ENCODE measurements at regions not wholly inside any gene's neighbourhood (a gene's known extent, or its start where the extent isn't known, plus 50 kb on each side); places are given as distances from the start of the nearest gene placed in this dataset.

DNA sequence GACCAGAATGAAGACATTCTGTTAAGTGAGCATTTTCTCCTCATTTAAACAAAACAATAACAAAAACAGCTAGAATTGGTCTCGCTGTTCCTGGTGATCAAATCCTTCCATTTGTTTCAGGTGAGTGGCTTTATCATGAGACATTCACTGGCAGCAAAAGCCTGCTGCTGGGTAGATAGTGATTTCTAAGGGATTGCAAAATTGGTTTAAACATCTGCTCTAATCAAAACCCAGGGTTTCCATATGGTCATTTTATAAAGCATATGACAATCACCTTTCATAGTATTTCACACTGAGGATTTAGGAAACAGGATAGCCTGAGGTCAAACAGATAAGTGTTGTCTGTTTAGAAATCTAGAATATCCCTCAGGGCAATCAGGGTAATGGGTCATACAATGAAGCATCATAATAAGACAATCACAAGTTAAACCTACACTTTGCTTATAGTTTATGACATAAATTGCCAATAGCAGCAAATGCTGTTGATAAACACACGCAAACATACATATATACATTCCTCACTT lies 769.6 kb upstream of the C9orf72 start:
- TF ChIP-seq, protein P1, sequence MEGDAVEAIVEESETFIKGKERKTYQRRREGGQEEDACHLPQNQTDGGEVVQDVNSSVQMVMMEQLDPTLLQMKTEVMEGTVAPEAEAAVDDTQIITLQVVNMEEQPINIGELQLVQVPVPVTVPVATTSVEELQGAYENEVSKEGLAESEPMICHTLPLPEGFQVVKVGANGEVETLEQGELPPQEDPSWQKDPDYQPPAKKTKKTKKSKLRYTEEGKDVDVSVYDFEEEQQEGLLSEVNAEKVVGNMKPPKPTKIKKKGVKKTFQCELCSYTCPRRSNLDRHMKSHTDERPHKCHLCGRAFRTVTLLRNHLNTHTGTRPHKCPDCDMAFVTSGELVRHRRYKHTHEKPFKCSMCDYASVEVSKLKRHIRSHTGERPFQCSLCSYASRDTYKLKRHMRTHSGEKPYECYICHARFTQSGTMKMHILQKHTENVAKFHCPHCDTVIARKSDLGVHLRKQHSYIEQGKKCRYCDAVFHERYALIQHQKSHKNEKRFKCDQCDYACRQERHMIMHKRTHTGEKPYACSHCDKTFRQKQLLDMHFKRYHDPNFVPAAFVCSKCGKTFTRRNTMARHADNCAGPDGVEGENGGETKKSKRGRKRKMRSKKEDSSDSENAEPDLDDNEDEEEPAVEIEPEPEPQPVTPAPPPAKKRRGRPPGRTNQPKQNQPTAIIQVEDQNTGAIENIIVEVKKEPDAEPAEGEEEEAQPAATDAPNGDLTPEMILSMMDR (IDR thresholded peaks at IDR 0.05): no peak
- no peak for TF ChIP-seq POLR2A (IDR thresholded peaks at IDR 0.05; ENCODE audit: low read depth)

Measured in esophagus muscularis mucosa (tissue), 3 donors.